SK-N-SH (cell line): ENCODE measurements at regions not wholly inside any gene's neighbourhood (a gene's known extent, or its start where the extent isn't known, plus 50 kb on each side); places are given as distances from the start of the nearest gene placed in this dataset.

Experiments used
- CTCF ChIA-PET: fragments of 300-600, 350-600 bp; formaldehyde crosslinking; extraction: SDS; loops from one replicate; lab custom pipeline; 2021; lab: Yijun Ruan, JAX
- POLR2A ChIA-PET: fragments of 350-600 bp; sonication (Branson Sonifier 250); formaldehyde crosslinking; extraction: SDS; loops from one replicate; lab custom pipeline; 2020; ENCODE audit warnings: antibody characterized with exemption, inconsistent platforms; lab: Yijun Ruan, JAX
- DNase-seq: peaks from one replicate; pipeline ENCODE4 v3.0.0; 2012
- H2AFZ ChIP-seq: fragments of 200-600 bp; sonication (generic); 2 replicates; pipeline ENCODE4 v1.8.1; 2016; ENCODE audit warnings: antibody characterized with exemption, mild to moderate bottlenecking, low read depth
- H3F3A ChIP-seq: fragments of 200-600 bp; sonication (generic); replicated peaks from 2 replicates; pipeline ENCODE3; 2016; ENCODE audit warnings: antibody characterized with exemption, mild to moderate bottlenecking; ENCODE audit not compliant: insufficient read depth
- H3K27ac ChIP-seq, 2 experiments: fragments of 200-500 bp in 1 of 2; fragments of 200-600 bp in 1 of 2; sonication (Bioruptor generic) in 1 of 2; sonication (generic), shearing (Covaris generic) in 1 of 2; 2 replicates each; pipeline versions ENCODE4 v1.5.1 to v1.6.1; 2014 to 2016; ENCODE audit warnings: low read depth in 2 of 2, inconsistent platforms in 1 of 2, low read length in 1 of 2, mild to moderate bottlenecking in 1 of 2, mixed read lengths in 1 of 2
- H3K27me3 ChIP-seq: fragments of 200-600 bp; sonication (generic), shearing (Covaris generic); 2 replicates; pipeline ENCODE4 v1.6.1; 2016; ENCODE audit warnings: mixed run types; ENCODE audit not compliant: insufficient read depth
- H3K36me3 ChIP-seq, 2 experiments: fragments of 200-500 bp in 1 of 2; fragments of 200-600 bp in 1 of 2; sonication (Bioruptor generic) in 1 of 2; sonication (generic) in 1 of 2; replicated peaks in 1 of 2; 2 replicates each; pipeline versions ENCODE3 to v1.5.1; 2014 to 2016; ENCODE audit warnings: low read length in 1 of 2, mild to moderate bottlenecking in 1 of 2; ENCODE audit not compliant: insufficient read depth in 2 of 2, control insufficient read depth in 1 of 2
- H3K4me1 ChIP-seq, 2 experiments: fragments of 200-500 bp in 1 of 2; fragments of 200-600 bp in 1 of 2; sonication (Bioruptor generic) in 1 of 2; sonication (generic), shearing (Covaris generic) in 1 of 2; 2 replicates each; pipeline versions ENCODE4 v1.5.1 to v1.6.1; 2014 to 2016; ENCODE audit warnings: low read depth in 1 of 2, low read length in 1 of 2, mixed run types in 1 of 2; ENCODE audit not compliant: insufficient read depth in 2 of 2, control insufficient read depth in 1 of 2
- H3K4me2 ChIP-seq: fragments of 200-600 bp; sonication (generic), shearing (Covaris generic); 2 replicates; pipeline ENCODE4 v1.6.1; 2017; ENCODE audit warnings: mixed run types
- H3K4me3 ChIP-seq, 2 experiments: fragments of 200-500 bp in 1 of 2; fragments of 200-600 bp in 1 of 2; sonication (Bioruptor generic) in 1 of 2; sonication (generic), shearing (Covaris generic) in 1 of 2; 2 replicates each; pipeline versions ENCODE4 v1.5.1 to v1.8.1; 2014 to 2016; ENCODE audit warnings: low read depth in 2 of 2, inconsistent platforms in 1 of 2, low read length in 1 of 2, mild to moderate bottlenecking in 1 of 2, mixed read lengths in 1 of 2, moderate library complexity in 1 of 2
- H3K79me2 ChIP-seq: fragments of 200-600 bp; sonication (generic); 2 replicates; pipeline ENCODE4 v1.8.1; 2017; ENCODE audit warnings: mild to moderate bottlenecking; ENCODE audit not compliant: insufficient read depth
- H3K9ac ChIP-seq: fragments of 200-600 bp; sonication (generic); 2 replicates; pipeline ENCODE4 v1.6.1; 2017; ENCODE audit warnings: mixed run types
- H3K9me2 ChIP-seq: fragments of 200-600 bp; sonication (generic); 2 replicates; pipeline ENCODE4 v1.6.1; 2017; ENCODE audit warnings: mixed run types
- H3K9me3 ChIP-seq: fragments of 200-600 bp; sonication (generic); 2 replicates; pipeline ENCODE4 v1.6.1; 2017; ENCODE audit warnings: mixed run types, mild to moderate bottlenecking, moderate library complexity
- H4K20me1 ChIP-seq: fragments of 200-600 bp; sonication (generic); 2 replicates; pipeline ENCODE4 v1.6.1; 2017; ENCODE audit warnings: mild to moderate bottlenecking, mixed run types; ENCODE audit not compliant: insufficient read depth
- CHD2 ChIP-seq: fragments of 150-350 bp; IDR thresholded peaks from 2 replicates; pipeline ENCODE4 v1.6.1; 2018; ENCODE audit warnings: low read length; ENCODE audit not compliant: partially characterized antibody
- EZH2phosphoT487 ChIP-seq: fragments of 200-600 bp; sonication (generic); IDR thresholded peaks from 2 replicates; pipeline ENCODE4 v1.6.1; 2017; ENCODE audit warnings: low read depth, mixed run types, mild to moderate bottlenecking, antibody characterized with exemption, moderate library complexity, borderline replicate concordance
- FOXJ3 ChIP-seq: sonication (generic); formaldehyde crosslinking; IDR thresholded peaks from 2 replicates; pipeline ENCODE4 v1.5.1; 2020; ENCODE audit warnings: mild to moderate bottlenecking, missing genetic modification reagents
- FOXM1 ChIP-seq: IDR thresholded peaks from 2 replicates; pipeline ENCODE4 v1.4.0; 2012; ENCODE audit warnings: low read depth, mild to moderate bottlenecking
- GABPA ChIP-seq: IDR thresholded peaks from 2 replicates; pipeline ENCODE4 v1.4.0; 2012; ENCODE audit warnings: low read depth, mild to moderate bottlenecking
- GATA2 ChIP-seq: sonication (generic); formaldehyde crosslinking; IDR thresholded peaks from 2 replicates; pipeline ENCODE4 v1.5.0; 2020; ENCODE audit warnings: mild to moderate bottlenecking, missing genetic modification reagents
- JUND ChIP-seq: IDR thresholded peaks from 2 replicates; pipeline ENCODE4 v1.4.0; 2012
- NFIC ChIP-seq: IDR thresholded peaks from 2 replicates; pipeline ENCODE4 v1.4.0; 2012; ENCODE audit warnings: borderline replicate concordance
- POLR2AphosphoS5 ChIP-seq: IDR thresholded peaks from 2 replicates; pipeline ENCODE4 v1.6.1; 2012; ENCODE audit warnings: low read depth, low read length
- RFX5 ChIP-seq: IDR thresholded peaks from 2 replicates; pipeline ENCODE4 v1.6.1; 2012; ENCODE audit warnings: mild to moderate bottlenecking, improper control_type of control experiment, low read length
- SIN3A ChIP-seq: IDR thresholded peaks from 2 replicates; pipeline ENCODE4 v1.6.1; 2012; ENCODE audit warnings: low read depth, mild to moderate bottlenecking, low read length, moderate library complexity, borderline replicate concordance
- SMC3 ChIP-seq: IDR thresholded peaks from 2 replicates; pipeline ENCODE4 v1.6.1; 2012; ENCODE audit warnings: low read depth, low read length, improper control_type of control experiment
- TCF12 ChIP-seq: IDR thresholded peaks from 2 replicates; pipeline ENCODE4 v1.4.0; 2012
- WGBS: methylation state at CpG from one replicate; pipeline ENCODE4 v1.1.6; 2017; ENCODE audit warnings: low lambda C conversion rate; 5-methylcytosine and 5-hydroxymethylcytosine counted together
- TF ChIP-seq, protein P1 (sequence below): IDR thresholded peaks from 2 replicates; pipeline ENCODE4 v1.6.1; 2012; ENCODE audit warnings: mild to moderate bottlenecking, low read depth, low read length, moderate library complexity
- TF ChIP-seq, protein P2 (sequence below): IDR thresholded peaks from 2 replicates; pipeline ENCODE4 v1.4.0; 2012; ENCODE audit warnings: low read depth, borderline replicate concordance
- TF ChIP-seq, protein P3 (sequence below): IDR thresholded peaks from 2 replicates; pipeline ENCODE4 v1.4.0; 2012; ENCODE audit warnings: low read depth, borderline replicate concordance
- TF ChIP-seq, protein P4 (sequence below): fragments of 200-600 bp; sonication (generic); IDR thresholded peaks from 2 replicates; pipeline ENCODE4 v1.6.1; 2017; ENCODE audit warnings: antibody characterized with exemption, mild to moderate bottlenecking, moderate library complexity

DNA sequence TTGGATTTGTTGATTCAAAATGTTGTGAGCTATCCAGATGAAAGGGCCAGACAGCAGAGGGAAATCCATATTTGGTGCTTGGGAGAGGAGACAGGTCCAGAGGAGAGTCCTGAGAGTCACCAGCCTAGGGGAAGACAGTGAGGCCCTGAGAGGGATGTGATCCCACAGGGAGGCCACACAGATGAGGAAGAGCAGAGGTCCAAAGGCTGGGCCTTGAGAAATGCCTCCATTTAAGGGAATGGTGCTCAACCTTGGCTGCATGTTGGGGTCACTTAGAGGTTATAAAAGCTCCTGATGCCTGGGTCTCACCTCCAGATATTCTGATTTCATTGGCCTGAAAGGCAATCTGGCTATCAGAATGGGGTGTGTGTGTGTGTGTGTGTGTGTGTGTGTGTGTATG lies 194.9 kb downstream of the UTP18 start (continued):
- TF ChIP-seq POLR2AphosphoS5 (no peak), NFIC (no peak)
- TF ChIP-seq, protein P1, sequence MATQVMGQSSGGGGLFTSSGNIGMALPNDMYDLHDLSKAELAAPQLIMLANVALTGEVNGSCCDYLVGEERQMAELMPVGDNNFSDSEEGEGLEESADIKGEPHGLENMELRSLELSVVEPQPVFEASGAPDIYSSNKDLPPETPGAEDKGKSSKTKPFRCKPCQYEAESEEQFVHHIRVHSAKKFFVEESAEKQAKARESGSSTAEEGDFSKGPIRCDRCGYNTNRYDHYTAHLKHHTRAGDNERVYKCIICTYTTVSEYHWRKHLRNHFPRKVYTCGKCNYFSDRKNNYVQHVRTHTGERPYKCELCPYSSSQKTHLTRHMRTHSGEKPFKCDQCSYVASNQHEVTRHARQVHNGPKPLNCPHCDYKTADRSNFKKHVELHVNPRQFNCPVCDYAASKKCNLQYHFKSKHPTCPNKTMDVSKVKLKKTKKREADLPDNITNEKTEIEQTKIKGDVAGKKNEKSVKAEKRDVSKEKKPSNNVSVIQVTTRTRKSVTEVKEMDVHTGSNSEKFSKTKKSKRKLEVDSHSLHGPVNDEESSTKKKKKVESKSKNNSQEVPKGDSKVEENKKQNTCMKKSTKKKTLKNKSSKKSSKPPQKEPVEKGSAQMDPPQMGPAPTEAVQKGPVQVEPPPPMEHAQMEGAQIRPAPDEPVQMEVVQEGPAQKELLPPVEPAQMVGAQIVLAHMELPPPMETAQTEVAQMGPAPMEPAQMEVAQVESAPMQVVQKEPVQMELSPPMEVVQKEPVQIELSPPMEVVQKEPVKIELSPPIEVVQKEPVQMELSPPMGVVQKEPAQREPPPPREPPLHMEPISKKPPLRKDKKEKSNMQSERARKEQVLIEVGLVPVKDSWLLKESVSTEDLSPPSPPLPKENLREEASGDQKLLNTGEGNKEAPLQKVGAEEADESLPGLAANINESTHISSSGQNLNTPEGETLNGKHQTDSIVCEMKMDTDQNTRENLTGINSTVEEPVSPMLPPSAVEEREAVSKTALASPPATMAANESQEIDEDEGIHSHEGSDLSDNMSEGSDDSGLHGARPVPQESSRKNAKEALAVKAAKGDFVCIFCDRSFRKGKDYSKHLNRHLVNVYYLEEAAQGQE = no peak

DNA sequence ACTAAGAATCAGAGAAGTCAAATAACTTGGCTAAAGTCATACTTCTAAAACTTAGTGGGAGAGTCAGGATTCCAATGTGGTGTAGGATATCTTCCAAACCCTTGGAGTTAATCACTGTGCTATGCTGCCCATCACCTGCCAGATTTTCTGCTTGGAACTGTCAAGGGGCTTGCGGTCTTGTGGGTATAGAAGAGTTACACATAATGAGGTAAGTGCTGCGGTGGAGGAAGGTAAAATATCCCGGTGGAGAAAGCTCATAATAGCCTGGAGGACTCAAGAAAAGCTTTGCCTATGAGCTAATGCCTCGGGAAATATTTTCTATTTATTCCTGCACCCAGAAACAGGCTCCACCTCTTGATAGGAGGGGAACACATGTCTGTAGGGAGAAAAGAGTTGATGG lies 195.6 kb downstream of the UTP18 start:
- ChIA-PET POLR2A (no interaction called here), CTCF (interaction anchor here (1.3 to 2.9 kb wide), 4 partner anchors 14 to 84 kb away, joined by 4 to 14 read pairs (median 4); no protein-coding TSS in a partner anchor)
- Histone ChIP-seq H3K4me1 (no peaks in the 10 kb centered on the region), H3K9me3 (no peaks in the 10 kb centered on the region), H3K27me3 (no peaks in the 10 kb centered on the region), H3K36me3 (no peaks in the 10 kb centered on the region), H3K27ac (no peak overlapping the region), H3F3A (no peaks in the 10 kb centered on the region), H3K9me2 (no peaks in the 10 kb centered on the region), H3K4me2 (no peak overlapping the region), H3K9ac (no peak overlapping the region), H4K20me1 (no peaks in the 10 kb centered on the region), H2AFZ (no peak overlapping the region), H3K79me2 (no peaks in the 10 kb centered on the region), H3K4me3 (no peak overlapping the region)
- 30% methylated on average over 4 of the region's 4 CpGs for WGBS
- TF ChIP-seq EZH2phosphoT487 = no peak
- TF ChIP-seq SMC3 = no peak
- no peak for TF ChIP-seq CHD2
- TF ChIP-seq, protein P2, sequence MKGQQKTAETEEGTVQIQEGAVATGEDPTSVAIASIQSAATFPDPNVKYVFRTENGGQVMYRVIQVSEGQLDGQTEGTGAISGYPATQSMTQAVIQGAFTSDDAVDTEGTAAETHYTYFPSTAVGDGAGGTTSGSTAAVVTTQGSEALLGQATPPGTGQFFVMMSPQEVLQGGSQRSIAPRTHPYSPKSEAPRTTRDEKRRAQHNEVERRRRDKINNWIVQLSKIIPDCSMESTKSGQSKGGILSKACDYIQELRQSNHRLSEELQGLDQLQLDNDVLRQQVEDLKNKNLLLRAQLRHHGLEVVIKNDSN = no peak
- TF ChIP-seq FOXM1 = no peak
- no peak for TF ChIP-seq JUND
- TF ChIP-seq, protein P3, sequence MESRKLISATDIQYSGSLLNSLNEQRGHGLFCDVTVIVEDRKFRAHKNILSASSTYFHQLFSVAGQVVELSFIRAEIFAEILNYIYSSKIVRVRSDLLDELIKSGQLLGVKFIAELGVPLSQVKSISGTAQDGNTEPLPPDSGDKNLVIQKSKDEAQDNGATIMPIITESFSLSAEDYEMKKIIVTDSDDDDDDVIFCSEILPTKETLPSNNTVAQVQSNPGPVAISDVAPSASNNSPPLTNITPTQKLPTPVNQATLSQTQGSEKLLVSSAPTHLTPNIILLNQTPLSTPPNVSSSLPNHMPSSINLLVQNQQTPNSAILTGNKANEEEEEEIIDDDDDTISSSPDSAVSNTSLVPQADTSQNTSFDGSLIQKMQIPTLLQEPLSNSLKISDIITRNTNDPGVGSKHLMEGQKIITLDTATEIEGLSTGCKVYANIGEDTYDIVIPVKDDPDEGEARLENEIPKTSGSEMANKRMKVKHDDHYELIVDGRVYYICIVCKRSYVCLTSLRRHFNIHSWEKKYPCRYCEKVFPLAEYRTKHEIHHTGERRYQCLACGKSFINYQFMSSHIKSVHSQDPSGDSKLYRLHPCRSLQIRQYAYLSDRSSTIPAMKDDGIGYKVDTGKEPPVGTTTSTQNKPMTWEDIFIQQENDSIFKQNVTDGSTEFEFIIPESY = no peak
- TF ChIP-seq FOXJ3 (CRISPR knock-in tag) = no peak
- TF ChIP-seq NFIC = no peak
- no peak for TF ChIP-seq GATA2 (CRISPR knock-in tag)
- TF ChIP-seq RFX5 = no peak
- TF ChIP-seq GABPA = no peak
- TF ChIP-seq, protein P4, sequence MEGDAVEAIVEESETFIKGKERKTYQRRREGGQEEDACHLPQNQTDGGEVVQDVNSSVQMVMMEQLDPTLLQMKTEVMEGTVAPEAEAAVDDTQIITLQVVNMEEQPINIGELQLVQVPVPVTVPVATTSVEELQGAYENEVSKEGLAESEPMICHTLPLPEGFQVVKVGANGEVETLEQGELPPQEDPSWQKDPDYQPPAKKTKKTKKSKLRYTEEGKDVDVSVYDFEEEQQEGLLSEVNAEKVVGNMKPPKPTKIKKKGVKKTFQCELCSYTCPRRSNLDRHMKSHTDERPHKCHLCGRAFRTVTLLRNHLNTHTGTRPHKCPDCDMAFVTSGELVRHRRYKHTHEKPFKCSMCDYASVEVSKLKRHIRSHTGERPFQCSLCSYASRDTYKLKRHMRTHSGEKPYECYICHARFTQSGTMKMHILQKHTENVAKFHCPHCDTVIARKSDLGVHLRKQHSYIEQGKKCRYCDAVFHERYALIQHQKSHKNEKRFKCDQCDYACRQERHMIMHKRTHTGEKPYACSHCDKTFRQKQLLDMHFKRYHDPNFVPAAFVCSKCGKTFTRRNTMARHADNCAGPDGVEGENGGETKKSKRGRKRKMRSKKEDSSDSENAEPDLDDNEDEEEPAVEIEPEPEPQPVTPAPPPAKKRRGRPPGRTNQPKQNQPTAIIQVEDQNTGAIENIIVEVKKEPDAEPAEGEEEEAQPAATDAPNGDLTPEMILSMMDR = no peak
- no peak for TF ChIP-seq SIN3A
- TF ChIP-seq TCF12 = no peak
- DNase-seq = no peak
